NCI-H460 (cell line): ENCODE measurements at regions not wholly inside any gene's neighbourhood (a gene's known extent, or its start where the extent isn't known, plus 50 kb on each side); places are given as distances from the start of the nearest gene placed in this dataset.
"Not testable (repeated sequence)": the region's sequence is repeated elsewhere in the genome, so short reads cannot be mapped to it uniquely, and the experiment has no call there.

Experiments
- DNase-seq: peaks from one replicate; pipeline ENCODE4 v3.0.0-alpha.2; 2016; ENCODE audit warnings: low read depth; ENCODE audit errors: extremely low read depth

DNA sequence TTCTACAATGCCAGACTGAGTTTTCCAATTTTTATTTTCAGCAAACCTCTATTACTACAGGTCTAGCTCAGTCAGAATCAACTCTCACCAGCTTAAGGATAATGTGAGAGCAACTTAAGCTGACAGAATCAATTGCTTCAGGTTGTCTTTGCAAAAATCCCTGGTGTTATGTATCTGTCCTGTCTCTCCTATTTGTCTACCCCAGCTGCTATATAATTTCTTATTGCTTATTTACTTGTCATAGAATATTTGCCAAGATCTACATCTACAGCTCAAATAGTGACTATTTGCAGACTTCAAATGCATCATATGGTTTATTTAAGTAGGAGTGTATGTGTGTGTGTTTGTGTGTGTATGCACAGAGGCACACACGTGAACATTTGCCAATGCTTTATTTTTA is 54.1 kb downstream of the FOXG1 start:
- no peak for DNase-seq

DNA sequence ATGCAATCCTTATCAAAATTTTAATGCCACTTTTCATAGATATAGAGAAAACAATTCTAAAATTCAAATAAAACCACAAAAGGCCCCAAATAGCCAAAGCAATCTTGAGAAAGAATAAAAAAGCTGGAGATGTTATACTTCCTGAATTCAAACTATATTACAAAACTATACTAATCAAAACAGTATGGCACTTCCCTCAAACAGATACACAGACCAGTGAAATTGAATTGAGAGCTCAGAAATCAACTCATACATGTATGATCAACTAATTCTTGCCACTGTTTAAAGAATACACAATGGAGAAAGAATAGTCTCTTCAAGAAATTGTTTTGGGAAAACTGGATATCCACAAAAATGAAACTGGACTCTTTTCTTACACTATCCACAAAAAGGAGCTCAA is 55.4 kb downstream of the FOXG1 start:
- DNase-seq = no peak

DNA sequence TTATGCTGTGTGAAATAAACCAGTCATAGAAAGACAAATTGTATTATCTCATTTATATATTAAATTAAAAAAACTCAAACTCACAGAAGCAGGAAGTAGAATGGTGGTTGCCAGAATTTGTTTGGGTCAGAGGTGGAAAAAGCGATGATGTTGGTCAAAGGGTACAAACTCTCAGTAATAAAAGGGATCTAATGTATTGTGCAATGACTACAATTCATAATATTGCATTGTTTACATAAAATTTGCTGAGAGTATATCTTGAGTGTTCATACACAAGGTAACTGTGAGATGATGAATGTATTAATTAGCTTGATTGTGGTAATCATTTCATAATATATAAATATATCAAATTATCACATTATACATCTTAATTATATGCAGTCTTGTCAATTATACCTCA is 56.7 kb downstream of the FOXG1 start:
- no peak for DNase-seq

DNA sequence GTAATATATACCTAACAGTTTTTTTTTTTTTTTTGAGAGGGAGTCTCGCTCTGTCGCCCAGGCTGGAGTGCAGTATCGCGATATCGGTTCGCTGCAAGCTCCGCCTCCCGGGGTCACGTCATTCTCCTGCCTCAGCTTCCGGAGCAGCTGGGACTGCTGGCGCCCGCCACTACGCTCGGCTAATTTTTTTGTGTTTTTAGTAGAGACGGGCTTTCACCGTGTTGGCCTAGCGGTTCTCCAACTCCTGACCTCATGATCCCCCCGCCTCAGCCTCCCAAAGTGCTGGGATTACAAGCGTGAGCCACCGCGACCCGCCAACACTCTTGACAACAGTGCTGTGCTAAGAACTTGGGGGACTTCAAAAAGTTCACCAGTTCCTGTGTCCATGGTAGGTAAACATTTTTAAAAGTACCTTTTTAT is 63.5 kb downstream of the FOXG1 start:
- no peak for DNase-seq

DNA sequence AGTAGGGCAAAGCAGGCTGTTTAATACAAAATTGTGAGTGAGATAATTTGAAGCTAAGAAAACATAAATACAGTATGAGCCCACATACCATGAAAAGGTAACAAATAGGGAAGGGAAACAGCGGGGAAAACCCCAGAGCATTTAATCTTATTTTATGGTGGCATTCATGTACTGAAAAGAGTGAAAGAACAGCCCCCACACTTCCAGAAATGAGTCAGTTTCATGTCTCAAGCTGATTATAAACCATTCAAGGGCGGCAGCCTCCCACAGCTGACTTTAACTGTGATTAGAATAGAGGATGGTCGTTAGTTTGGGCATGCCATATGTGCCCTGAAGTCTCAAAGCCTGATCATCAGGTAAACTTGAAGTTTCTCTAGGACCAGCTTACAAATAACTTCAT is 64.5 kb downstream of the FOXG1 start:
- DNase-seq = no peak

DNA sequence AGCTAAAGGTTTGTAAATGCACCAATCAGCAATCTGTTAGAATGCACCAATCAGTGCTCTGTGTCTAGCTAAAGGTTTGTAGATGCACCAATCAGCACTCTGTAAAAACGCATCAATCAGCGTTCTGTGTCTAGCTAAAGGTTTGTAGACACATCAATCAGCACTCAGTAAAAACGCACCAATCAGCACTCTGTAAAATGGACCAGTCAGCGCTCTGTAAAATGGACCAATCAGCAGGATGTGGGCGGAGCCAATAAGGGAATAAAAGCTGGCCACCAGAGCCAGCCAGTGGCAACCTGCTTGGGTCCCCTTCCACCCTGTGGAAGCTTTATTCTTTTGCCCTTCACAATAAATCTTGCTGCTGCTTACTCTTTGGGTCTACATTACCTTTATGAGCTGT is 76.0 kb downstream of the FOXG1 start:
- not testable (repeated sequence) for DNase-seq

DNA sequence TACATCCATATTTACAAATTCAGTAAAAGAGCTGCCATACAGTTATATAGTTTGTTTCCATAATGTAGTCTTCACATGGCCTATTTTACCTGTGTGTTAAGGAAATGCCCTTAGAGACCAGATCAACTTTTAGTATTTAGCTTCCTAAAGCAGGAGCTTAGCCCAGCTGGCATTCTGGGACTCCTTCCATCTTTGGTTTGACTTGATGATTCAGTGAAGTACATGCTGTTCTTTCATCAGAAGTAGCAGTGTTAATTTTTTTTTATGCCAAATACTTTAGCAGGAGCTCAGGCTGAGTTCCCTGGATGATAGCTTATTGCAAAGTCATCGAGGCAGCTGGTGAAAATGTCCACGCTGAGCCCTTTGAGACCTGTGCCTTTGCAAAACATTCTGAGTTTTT is 101.0 kb downstream of the FOXG1 start:
- no peak for DNase-seq

DNA sequence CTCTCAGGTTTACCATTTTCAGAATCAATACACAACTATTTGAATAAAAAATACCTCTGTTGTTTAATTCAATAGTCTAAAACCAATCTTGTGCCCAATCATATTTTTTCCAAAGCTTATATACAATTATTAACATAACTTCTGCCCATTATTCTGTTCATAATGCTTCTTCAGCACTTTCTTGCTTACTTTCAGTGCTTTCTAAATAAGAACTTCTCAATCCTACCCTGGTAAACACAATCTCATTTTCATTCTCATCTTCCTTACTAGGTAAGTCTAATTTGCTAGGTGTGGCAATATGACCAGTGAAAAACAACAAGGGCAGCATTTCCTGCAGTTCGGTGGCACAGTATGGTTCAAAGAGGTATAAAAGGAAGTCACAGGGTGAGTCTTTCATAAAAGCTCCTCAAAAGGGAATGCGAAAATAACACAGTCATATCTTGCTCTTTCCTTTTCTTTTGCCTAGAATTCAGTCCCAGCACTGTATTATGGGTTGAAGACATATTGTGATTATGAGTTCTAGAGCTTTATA is 103.5 kb downstream of the FOXG1 start:
- no peak for DNase-seq

DNA sequence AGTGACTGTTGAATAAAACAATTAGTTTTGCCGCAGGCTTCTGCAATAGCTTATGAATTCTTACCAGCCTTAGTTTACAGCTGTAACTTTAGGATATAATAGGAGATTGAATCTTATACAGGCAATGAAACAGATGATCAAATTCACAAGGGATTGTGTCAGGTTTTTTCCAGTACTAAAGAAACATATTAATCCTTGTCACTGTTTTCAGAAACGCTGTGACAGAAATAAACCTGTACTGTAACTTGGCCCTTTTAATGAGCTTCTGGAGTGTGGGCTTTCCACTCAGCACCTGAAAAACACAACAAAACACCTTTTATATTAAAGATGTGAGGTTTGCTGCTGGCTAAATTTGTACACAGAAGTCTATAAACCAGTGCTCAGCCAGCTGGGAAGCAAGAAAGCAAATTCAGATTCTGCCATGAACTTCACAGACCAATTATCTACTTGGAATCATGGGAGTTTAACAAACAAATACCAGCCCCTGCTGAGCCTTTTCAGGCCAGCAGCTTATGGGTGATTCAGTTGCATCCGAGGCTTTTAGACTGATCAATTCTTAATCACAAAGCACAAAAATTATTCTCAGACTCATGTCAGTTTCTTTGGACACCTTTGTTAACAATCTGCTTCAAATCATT is 109.5 kb downstream of the FOXG1 start:
- DNase-seq = no peak

DNA sequence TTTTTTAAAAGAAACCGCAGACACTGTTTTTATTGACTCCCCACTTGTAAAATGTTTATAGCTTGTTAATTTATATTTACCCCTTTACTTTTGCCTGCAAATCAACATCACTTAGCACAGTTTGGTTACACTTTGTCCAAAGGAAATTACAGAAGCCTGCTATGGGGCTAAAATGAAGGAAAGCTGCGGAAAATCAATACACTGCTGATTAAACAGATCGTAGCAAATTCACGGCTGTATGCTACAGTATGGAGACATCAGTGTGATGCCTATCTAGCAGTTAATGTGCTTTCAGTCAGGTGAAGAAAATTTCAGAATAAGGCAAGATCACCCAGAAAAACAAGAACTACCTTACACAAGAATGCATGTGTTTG is 110.0 kb downstream of the FOXG1 start:
- DNase-seq = no peak

DNA sequence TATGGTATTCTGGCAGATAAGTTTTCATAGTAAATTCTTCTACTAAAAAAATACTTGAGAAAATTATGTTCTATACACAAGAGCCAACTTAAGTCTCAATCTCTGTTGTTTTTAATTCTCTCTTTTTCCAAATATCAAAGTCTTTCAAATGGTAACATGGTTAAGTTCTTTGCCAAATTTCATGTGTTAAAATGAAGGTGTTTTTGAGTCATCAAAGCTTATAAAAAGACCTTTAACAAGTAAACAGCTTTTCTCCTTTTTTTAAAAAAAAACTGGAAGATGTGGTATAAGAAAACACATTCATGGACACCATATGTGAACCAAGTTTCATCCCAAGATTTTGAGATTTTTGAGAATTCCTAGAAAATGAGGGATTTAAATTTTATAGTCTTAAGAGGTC is 111.3 kb downstream of the FOXG1 start:
- DNase-seq = no peak

DNA sequence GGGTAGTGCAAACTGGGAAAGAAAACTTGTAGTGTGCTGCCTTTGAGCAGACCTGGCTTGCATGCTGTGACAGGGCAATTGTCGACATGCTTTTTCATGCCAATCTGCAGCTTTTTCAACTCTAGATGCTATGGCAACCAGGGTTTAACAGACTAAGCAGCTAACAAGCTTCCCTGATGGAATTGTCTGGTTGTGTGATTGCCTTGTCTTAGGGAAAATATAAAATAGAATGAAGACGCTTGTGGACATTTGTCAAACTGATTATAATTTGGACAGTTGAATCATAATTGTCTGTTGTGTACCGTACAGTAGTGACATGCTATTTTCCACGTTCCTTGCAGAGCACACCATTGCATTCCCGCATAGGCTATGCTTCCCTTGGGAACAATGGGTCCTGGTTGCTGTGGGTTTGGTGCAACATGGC is 113.0 kb downstream of the FOXG1 start:
- no peak for DNase-seq

DNA sequence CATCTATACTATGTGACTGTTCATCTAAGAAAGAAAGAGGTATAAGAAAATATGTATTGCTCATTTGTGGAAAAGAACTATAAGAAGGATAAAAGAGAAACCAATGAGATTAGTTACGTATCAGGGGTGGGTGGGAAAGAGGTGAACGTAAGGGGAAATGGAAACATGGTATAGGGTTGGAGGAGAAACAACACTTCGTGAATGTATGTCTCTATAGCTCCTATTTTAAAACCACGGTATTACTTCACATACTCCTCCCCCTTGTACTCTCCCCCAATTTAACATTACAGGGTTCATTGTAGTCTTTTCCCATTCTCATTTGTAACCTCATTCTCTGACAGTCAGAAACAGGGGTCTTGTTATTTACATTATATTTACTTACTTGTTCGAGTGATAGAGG is 120.4 kb downstream of the FOXG1 start:
- DNase-seq = no peak

DNA sequence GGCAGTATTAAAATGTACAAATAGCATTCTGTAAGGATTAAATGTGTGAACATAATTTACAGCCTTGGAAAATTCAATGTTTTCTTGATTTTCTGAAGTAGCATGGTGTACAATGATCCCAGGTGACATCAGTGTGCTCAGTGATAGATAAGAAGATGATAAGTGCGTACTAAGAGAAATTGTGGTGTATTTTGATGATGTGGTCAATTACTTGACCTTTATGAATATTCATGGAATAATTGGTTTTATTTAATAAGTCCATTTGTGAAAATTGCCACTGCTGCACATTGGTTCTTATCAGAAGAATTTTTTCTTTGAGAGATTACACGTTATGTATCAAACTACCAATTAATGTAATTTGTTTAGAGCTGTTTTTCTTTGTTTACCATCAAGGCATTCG is 128.8 kb downstream of the FOXG1 start:
- no peak for DNase-seq

DNA sequence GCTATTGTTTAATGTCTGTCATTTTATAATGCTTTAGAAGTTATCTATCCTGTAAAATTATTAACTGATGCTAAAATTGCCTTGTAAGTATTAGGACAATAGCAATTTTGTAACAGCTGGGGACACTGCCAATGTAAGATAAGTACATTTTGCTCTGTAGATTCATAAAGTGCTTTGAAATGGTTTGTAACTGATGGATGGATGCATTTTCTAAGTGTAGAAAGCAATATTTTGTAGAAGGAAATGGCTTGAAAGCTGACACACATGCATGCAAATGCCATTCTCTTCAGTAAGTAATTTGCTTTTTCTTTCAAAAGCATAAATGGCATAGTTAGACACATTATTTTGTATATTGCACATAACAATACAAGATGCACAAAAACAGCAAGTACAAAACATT is 129.8 kb downstream of the FOXG1 start:
- DNase-seq = no peak

DNA sequence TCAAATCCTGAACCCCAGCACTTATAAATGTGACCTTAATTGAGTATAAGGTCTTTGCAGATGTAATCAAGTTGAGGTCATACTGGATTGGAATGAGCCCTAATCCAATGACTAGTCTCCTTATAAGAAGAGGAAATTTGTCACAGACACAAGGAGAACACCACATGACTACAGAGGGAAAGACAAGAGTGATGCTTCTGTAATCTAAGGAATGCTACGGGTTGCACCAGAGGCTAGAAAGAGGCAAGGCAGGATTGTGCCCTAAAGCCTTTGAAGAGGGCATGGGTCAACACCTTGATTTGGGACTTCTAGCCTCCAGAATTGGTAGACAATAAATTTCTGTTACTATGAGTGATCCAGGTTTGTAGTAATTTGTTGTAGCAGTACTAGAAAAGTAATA is 135.0 kb downstream of the FOXG1 start:
- DNase-seq = no peak

DNA sequence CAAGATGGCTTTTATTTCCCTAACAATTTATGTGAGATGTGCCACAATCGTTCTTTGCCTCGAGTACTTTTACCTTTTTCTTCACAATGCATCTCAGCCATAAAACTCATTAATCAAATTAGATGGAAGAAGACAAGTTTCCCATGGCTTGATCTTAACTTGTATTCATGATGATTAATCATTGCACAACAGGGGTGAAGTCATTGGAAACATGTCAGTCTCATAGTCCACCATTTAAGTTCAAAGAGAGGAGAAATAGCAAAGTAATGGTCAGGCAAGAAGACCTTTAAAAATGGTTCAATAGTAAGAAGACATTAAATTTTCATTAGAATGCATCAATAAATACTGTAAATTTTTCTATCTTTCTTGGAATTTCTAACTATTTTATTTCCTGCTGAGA is 136.3 kb downstream of the FOXG1 start:
- DNase-seq = no peak

DNA sequence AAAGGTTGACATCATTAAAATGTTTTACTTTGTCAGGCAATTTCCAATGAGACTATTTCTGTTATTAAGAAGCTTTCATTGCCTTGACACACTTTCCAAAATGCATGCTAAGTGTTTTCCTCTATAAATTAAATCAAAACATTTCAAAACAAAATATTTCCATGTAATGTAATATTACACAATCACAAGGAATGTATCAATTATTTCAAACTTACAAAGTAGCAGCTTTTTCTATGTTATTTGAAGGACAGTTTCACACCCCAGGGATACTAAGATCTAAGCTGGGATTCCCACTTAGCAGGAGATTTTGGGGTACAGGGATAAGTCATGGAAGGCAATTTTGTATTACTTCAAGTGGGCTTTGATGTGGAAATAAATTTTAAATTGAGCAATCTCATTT is 144.9 kb downstream of the FOXG1 start:
- DNase-seq = no peak

DNA sequence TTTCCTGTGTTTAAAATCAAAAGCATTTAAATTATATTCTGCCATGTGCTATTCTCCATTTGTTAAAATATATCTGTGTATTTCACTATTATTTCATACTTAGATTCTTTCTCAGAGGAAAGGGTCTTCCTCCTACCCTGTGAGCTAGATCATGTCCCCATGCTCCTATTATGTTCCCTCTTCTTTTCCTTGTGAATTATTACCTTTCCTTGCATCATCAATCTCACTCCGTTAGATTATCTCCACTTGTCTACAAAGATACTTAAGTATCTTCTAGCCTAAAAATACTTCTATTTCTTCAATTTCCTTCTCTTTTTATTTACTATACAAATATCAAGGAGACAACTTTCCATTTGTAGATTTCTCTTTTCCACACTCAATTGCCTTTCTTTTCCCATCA is 146.5 kb downstream of the FOXG1 start:
- no peak for DNase-seq

DNA sequence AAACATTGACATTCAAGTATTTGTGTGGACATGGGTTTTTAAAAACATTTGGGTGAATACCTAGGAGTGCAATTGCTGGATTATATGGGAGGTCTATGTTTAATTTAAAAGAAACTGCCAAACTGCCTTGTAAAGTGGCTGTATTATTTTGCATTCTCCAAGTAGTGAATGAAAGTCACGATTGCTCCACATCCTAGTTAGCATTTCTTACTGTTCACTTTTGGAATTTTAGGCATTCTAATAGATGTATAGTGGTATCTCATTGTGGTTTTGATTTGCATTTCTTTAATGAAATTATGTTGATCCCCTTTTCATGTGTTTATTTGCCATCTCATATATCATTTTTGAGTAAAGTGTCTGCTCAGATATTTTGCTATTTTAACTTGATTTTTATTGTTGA is 159.5 kb downstream of the FOXG1 start:
- DNase-seq = no peak

DNA sequence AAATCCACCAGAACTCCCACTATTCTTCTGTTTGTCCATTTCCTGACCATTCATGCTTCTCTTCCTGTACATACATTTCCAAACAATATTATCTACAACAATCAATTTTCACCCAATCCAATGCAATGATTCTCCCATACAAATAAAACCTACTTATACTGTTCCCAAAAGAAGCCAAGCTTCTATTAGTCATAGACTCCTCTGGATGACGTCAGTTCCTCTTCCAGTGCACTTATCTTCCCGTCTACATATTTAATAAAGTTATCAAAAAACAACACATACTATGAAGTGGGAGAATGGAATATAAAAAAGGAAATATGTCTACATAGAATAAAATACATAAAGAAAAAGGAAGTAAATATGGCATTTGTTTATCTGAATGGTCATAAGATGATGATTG is 165.4 kb downstream of the FOXG1 start:
- no peak for DNase-seq

DNA sequence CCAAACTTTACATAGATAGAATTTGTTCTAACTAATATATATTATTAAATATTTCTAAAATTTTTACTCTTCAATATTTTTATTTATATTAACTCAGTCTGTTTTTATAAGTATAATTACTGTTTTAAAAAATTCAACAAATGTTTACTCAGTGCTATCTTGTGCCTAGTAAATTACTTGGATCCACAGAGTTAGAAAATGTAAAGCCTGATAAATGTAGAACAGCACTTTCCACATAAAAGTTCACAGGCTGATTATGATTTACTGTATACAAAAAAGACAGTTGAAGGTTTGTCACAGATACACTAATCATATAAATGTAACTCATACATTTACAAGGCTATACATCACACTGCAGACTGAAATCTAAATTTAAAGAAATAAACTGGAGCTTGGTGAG is 170.0 kb downstream of the FOXG1 start:
- no peak for DNase-seq

DNA sequence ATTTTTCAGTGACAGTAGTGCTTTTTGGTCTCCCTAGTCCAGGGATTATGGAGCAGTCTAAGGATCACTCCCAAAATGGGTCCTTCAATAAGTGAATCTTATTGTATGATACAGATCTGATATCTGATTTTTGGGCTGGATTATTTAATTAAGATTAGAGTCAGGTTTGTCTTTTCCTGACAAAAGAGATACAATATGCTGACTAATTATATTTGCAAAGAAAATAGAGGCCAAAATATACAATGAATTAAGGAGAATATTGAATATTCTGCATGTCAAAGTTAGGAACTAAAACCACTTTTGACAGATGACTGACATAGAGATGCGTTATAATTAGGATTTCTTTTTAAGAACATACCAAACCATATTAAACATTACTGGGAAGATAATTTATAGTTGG is 175.2 kb downstream of the FOXG1 start:
- DNase-seq = no peak
